B cell (primary cell): ENCODE measurements at regions not wholly inside any gene's neighbourhood (a gene's known extent, or its start where the extent isn't known, plus 50 kb on each side); places are given as distances from the start of the nearest gene placed in this dataset.

Experiments used
- CTCF ChIP-seq: fragments of 200-600 bp; IDR thresholded peaks from one replicate; pipeline ENCODE4 v1.8.0; 2022; ENCODE audit warnings: antibody characterized with exemption, mild to moderate bottlenecking
- EZH2 ChIP-seq: IDR thresholded peaks from 2 replicates; pipeline ENCODE4 v1.6.1; 2012; ENCODE audit warnings: borderline replicate concordance, low read depth, mild to moderate bottlenecking, moderate library complexity, low read length; ENCODE audit not compliant: insufficient read depth, poor library complexity, severe bottlenecking

- no peak for TF ChIP-seq CTCF
- TF ChIP-seq EZH2 = no peak
These were observed 118.7 kb downstream of the NUP35 start for GRCh38 chr2:183242937-183243336.
